GM10266 (cell line): ENCODE measurements at regions not wholly inside any gene's neighbourhood (a gene's known extent, or its start where the extent isn't known, plus 50 kb on each side); places are given as distances from the start of the nearest gene placed in this dataset.

ENCODE experiments used
- DNase-seq: peaks from one replicate; pipeline ENCODE4 v3.0.0; 2012; ENCODE audit errors: extremely low spot score
- TF ChIP-seq, protein P1 (sequence below): IDR thresholded peaks from 2 replicates; pipeline ENCODE4 v1.5.1; 2012; ENCODE audit warnings: mild to moderate bottlenecking, low read depth; ENCODE audit not compliant: control insufficient read depth, insufficient read depth; ENCODE audit errors: missing control alignments

DNA sequence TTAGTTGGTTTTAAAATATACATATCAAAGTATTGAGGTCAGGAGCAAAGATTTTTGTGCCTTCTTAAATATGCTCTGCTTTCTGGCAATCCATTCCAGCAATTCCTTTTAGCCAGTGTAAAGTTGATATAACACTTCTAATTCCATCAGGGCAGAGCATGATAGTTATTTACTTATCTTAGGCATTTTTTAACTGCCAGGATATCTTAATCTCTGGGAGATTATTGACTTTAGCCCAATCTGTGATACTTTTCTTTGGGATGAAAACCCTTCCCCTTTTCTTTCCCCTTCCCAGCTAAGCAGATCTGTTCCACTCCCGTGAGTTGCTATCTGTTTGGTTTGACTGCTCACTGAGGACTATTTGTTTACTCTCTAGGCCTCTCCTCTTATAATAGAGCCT lies 168.7 kb upstream of the RSPO3 start:
- no peak for DNase-seq
- TF ChIP-seq, protein P1, sequence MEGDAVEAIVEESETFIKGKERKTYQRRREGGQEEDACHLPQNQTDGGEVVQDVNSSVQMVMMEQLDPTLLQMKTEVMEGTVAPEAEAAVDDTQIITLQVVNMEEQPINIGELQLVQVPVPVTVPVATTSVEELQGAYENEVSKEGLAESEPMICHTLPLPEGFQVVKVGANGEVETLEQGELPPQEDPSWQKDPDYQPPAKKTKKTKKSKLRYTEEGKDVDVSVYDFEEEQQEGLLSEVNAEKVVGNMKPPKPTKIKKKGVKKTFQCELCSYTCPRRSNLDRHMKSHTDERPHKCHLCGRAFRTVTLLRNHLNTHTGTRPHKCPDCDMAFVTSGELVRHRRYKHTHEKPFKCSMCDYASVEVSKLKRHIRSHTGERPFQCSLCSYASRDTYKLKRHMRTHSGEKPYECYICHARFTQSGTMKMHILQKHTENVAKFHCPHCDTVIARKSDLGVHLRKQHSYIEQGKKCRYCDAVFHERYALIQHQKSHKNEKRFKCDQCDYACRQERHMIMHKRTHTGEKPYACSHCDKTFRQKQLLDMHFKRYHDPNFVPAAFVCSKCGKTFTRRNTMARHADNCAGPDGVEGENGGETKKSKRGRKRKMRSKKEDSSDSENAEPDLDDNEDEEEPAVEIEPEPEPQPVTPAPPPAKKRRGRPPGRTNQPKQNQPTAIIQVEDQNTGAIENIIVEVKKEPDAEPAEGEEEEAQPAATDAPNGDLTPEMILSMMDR = no peak

DNA sequence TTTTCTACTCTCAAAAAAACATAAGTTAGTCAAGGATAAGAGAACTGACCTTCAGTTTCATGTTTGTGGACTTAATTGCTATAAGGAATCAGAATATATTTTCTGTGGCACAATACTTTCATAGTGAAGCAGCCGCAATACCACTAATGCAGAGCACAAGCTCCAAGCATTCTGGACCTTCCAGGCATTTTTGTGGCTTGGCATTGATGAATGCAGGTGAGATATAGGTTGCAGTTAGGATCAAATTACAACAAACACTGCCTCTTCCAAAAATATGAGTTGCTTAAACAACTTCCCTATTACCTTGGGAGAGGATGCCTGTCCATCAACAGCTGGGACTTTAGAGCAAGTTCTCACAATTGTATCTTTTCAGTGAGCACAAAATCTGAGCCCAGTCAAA lies 162.8 kb upstream of the RSPO3 start:
- DNase-seq = no peak
- TF ChIP-seq, protein P1 = no peak

DNA sequence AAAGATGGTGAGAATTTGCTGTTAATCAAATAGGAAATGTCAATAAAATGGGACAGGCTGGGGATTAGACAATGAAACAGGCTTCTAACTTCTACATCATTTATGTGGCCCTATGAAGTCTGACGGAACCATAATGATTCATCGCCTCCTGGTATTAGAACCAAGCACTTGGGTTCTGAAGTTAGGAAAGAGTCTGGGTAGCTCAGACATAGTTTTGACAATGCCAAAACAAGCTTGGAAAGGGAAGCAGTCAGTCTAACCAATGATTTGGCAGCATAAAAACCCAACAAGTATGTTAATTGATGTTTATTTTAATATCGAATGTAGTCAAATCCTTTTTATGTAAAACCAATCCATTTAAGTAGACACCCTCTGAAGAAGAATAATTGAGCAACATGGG lies 160.8 kb upstream of the RSPO3 start:
- TF ChIP-seq, protein P1 = no peak

DNA sequence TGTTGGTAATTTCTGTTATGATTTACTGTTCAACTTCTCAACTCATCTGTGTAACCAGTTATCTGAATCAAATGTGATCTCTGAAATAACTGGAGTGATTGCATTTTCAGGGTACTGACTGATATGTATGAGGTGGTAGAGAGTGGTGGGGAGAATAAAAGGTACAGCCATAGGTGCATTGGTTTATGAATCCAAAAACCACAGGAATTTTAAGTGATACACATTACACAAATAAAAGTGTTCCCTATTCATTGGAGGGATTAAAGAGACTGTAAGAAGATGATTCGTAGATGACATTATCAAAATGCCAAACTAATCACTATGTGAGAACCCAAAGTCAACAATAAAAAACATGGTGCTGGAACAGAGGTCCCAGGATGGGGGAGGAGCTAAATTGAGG lies 158.7 kb upstream of the RSPO3 start:
- no peak for DNase-seq
- TF ChIP-seq, protein P1 = no peak

More for the DNA sequence above, 160.8 kb upstream of the RSPO3 start:
- no peak for DNase-seq

DNA sequence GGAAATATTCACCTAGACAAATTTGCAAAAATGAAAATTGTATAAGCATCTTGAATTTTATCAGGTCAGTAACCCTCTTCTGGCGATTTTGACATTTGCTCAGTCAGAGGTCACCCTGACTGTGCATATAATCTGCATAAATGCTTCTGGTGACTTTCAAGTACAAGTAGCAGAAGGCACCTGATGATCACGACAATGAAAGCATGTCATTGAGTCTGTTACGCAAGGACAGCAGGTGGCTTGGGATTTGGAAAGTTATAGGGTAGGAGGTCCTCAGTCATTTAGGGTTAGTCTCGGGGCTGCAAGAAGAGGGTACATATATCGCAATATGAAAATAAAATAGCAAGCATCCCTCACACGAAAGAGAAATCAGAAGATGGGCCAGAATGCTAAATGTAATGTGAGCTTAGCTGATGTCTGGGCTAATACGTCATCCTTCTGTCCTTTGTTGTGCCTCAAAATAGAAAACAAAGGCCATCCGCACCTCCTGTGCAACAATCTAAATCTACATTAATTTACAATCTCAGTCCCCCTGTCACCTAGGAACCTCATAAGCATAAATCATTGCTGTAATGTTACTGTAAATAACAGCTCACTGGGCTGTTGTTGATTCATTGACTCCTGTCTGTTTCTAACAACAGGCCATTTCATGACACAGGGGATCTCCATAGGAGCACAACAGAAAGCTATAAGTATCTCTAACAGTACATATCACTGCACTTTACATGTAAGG lies 155.2 kb upstream of the RSPO3 start:
- DNase-seq = no peak
- TF ChIP-seq, protein P1 = no peak

DNA sequence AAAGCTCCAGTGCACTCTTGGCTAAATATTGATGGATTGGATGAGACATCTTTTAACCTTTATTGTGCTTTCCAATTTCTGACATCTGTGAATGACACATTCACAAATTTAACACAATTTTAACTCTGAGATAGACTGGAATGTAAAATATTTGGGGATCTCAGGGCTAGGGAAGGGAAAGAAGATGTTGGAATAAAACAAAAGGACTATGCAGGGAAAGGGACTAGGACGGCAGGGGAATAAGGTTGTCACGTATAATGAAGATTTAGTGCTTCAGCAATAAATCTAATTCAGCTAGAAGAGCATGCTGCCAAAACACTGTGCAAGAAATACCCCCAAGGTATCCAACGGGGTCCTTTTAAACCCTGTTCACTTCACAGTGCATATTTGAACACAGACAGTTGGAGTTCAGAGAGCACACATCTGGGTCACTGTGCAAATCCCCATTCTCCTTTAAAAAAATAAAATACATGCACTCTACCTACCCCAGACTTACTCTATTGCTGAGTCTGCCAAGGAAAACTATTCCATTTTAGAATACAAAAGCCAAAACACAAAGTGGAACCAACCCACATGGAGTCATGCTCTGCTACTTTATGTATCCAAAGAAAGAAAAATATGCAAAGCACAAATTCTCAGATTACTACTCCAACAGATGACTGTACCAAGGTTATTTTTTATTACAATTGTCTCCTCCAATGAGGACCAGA lies 151.0 kb upstream of the RSPO3 start:
- TF ChIP-seq, protein P1 = no peak
- no peak for DNase-seq

DNA sequence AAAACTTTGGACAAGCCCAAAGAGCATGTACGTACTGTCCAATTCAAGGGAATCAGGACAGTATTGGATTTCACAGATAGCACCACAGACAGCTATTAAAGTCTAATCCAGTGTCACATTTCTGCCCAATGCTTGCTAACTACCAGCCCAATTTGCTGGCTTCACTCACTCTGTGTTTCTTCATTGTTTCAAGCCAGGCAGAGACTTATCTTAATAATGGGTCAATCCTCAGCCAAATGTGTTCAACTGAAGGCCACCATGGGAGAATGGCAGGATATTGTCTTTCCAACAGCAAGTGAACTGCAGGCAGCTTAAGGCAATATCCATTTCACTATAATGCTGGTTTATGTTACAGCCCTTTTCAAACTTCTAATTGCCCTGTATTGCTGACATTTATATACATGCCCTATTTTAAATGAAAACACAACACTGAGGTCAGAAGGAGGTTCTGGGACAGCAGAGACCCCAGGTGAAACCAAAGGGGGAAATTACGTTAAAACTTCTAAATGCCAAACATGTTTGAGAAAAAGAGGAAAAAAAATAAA lies 142.1 kb upstream of the RSPO3 start:
- TF ChIP-seq, protein P1 = no peak
- DNase-seq = no peak
